ENCODE measurements at regions not wholly inside any gene's neighbourhood (a gene's known extent, or its start where the extent isn't known, plus 50 kb on each side); places are given as distances from the start of the nearest gene placed in this dataset.

GRCh38 chr17:51347851-51348584 is 87.7 kb downstream of the UTP18 start:
- no peak for ATAC-seq
- Histone ChIP-seq H3K4me3 (no peak overlapping the region), H3K36me3 (ENCODE audit: insufficient read depth in 1 of 2, low read depth in 1 of 2) (no peaks in the 10 kb centered on the region)

GRCh38 chr17:51351080-51351479 is 90.7 kb downstream of the UTP18 start:
- 51 to 61% (median 53%) methylated on average over 6 of the region's 6 CpGs for WGBS, 3 donors
- ATAC-seq = no peak
- no peak overlapping the region for H3K27ac ChIP-seq
- intact Hi-C loops (cut with DNase I) = no loop called here
- H3K36me3 ChIP-seq (ENCODE audit: insufficient read depth in 1 of 2, low read depth in 1 of 2) = no peaks in the 10 kb centered on the region
- no peaks in the 10 kb centered on the region for H3K4me1 ChIP-seq
- H3K27me3 ChIP-seq (ENCODE audit: insufficient read depth in 3 of 3, low read length in 2 of 3) = no peaks in the 10 kb centered on the region
- no peak for DNase-seq
- no peak for TF ChIP-seq CTCF (IDR thresholded peaks at IDR 0.05)
- H3K4me3 ChIP-seq = no peak overlapping the region
- no peaks in the 10 kb centered on the region for H3K9me3 ChIP-seq

More at GRCh38 chr17:51347851-51348584, 87.7 kb downstream of the UTP18 start:
- TF ChIP-seq CTCF (IDR thresholded peaks at IDR 0.05) = no peak
- DNase-seq = no peak
- Histone ChIP-seq H3K27ac (no peak overlapping the region), H3K27me3 (ENCODE audit: insufficient read depth in 3 of 3, low read length in 2 of 3) (no peaks in the 10 kb centered on the region), H3K9me3 (no peaks in the 10 kb centered on the region), H3K4me1 (no peaks in the 10 kb centered on the region)
- intact Hi-C loops (cut with DNase I) = no loop called here
- 79 to 84% (median 82%) methylated on average over 5 of the region's 5 CpGs for WGBS, 3 donors

GRCh38 chr17:51351890-51352289 is 91.5 kb downstream of the UTP18 start:
- Histone ChIP-seq H3K4me3 (no peak overlapping the region), H3K27me3 (ENCODE audit: insufficient read depth in 3 of 3, low read length in 2 of 3) (no peaks in the 10 kb centered on the region), H3K27ac (no peak overlapping the region), H3K4me1 (no peaks in the 10 kb centered on the region), H3K9me3 (no peaks in the 10 kb centered on the region), H3K36me3 (ENCODE audit: insufficient read depth in 1 of 2, low read depth in 1 of 2) (no peaks in the 10 kb centered on the region)
- TF ChIP-seq CTCF (IDR thresholded peaks at IDR 0.05) = no peak
- ATAC-seq (no peak), DNase-seq (no peak)
- WGBS, 3 donors = 43 to 53% (median 44%) methylated on average over 3 of the region's 3 CpGs
- intact Hi-C loops (cut with DNase I) = no loop called here

- H3K4me3 ChIP-seq = no peak overlapping the region
- no peak for ATAC-seq
- no peaks in the 10 kb centered on the region for H3K36me3 ChIP-seq (ENCODE audit: insufficient read depth in 1 of 2, low read depth in 1 of 2)
- no peak for TF ChIP-seq CTCF (IDR thresholded peaks at IDR 0.05)
- H3K27me3 ChIP-seq (ENCODE audit: insufficient read depth in 3 of 3, low read length in 2 of 3) = no peaks in the 10 kb centered on the region
- no peak for DNase-seq
- WGBS, 3 donors = 55 to 69% (median 60%) methylated on average over 1 of the region's 1 CpG
- H3K27ac ChIP-seq = no peak overlapping the region
- no peaks in the 10 kb centered on the region for H3K9me3 ChIP-seq
- no peaks in the 10 kb centered on the region for H3K4me1 ChIP-seq
- intact Hi-C loops (cut with DNase I) = no loop called here
Observed at GRCh38 chr17:51352798-51353197, 92.5 kb downstream of the UTP18 start.

- H3K4me1 ChIP-seq = no peaks in the 10 kb centered on the region
- no peak for DNase-seq
- WGBS, 3 donors = 85 to 93% (median 90%) methylated on average over 4 of the region's 4 CpGs
Observed at GRCh38 chr17:51353296-51353695, 93.0 kb downstream of the UTP18 start.

More at GRCh38 chr17:51353296-51353695, 93.0 kb downstream of the UTP18 start:
- TF ChIP-seq CTCF (IDR thresholded peaks at IDR 0.05) = no peak
- Histone ChIP-seq H3K9me3 (no peaks in the 10 kb centered on the region), H3K27ac (no peak overlapping the region), H3K27me3 (ENCODE audit: insufficient read depth in 3 of 3, low read length in 2 of 3) (no peaks in the 10 kb centered on the region), H3K36me3 (ENCODE audit: insufficient read depth in 1 of 2, low read depth in 1 of 2) (no peaks in the 10 kb centered on the region), H3K4me3 (no peak overlapping the region)
- ATAC-seq = no peak
- intact Hi-C loops (cut with DNase I) = no loop called here

All from psoas muscle (tissue), 7 donors.